ENCODE measurements at regions not wholly inside any gene's neighbourhood (a gene's known extent, or its start where the extent isn't known, plus 50 kb on each side); places are given as distances from the start of the nearest gene placed in this dataset.

DNA sequence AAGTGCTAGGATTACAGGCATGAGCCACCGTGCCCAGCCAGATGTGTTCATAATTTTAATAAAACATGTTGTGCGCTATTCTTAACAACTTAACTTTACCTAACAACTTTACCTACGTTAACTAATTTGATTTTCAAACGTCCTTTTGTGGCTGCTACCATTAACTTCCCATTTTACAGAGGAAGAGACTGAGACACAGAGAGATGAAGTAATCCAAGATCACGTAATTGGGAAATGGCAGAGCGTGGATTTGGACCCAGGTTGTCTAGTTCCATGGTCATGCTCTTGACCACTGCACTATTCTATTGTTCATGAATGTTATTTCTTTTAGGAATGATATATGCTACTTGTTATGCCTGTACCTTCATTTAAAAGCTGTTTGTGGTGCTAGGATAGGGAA is 80.3 kb upstream of the MTPN start:
- no peak for DNase-seq

DNA sequence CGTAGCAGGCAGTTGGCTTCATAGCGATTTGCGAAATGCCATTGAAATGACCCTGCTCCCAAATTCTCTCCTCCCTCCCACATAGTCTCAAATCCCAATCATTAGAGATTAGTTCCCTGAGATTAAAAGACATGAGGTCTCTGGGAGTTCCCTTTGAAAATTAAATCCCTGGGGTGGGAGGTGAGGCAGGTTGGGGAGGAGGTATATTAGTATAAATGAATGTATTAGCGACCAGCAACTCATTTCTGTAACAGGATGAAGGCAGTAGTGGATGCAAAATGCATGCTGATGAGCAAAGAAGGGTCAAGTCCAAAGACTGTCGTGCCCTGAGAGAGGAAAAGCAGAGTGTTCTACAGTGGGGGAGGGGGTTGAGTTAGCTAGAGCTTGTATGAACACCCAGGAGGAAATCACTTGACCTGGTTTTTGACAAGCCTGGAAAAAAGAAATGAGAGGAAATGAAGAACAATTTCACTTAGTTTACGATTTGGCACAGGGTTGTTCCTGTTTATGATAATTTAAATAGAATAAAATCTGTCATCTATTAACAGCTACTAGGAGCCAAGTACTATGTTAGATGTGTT is 79.6 kb upstream of the MTPN start:
- DNase-seq = no peak

DNA sequence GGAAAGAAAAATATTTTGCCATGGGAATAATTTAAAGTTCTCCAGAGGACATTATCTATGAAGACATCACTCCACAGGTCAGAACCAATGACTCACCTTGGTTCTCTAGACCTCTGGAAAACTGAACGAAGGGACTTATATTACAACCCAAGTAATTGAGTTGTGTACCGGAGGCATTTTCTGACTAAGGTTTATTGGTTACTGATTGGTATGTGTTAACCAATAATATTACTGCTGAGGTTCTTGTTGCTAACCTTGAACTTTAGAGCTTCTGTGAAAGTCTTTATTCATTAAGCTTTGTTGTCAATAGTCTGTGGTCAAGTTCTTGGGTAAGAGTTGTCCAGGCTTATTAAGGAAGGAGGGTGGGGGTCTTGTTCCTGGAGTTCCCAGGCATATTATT is 78.1 kb upstream of the MTPN start:
- DNase-seq = no peak

DNA sequence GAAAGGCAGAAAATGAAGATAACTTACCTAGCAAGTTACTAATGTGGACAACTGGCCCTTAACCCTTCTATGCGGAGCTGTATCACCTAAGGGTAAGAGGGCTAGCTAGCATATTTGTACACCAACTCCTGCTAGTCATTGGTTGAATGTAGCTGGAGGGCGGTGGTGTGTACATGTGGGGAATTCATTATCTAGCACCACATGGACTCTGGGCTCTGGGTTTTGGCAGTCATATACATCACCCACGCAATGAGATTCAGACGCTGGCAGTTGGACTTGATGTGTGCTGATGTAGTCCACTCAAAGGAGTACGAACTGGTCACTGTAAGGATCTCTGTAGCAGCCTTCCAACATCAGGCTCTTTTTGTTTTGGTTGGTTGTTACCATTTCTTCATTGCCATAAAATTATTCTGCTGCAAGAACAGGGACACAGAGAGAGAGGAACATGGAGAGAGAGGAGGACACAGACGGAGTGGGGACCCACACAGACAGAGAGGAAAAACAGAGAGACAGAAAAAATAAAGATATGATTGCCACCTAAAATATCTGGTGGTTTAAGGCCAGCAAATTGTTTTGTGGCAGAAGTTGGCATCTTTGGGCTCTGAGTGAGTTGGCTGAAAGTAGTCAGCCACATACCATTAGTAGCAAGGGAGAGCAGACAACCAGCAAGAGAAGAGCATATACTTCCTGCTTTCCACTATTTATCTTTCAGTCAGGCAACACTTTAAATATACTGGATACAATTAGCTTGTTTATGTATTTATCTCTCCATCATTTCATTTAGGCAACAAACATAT is 76.7 kb upstream of the MTPN start:
- no peak for DNase-seq

DNA sequence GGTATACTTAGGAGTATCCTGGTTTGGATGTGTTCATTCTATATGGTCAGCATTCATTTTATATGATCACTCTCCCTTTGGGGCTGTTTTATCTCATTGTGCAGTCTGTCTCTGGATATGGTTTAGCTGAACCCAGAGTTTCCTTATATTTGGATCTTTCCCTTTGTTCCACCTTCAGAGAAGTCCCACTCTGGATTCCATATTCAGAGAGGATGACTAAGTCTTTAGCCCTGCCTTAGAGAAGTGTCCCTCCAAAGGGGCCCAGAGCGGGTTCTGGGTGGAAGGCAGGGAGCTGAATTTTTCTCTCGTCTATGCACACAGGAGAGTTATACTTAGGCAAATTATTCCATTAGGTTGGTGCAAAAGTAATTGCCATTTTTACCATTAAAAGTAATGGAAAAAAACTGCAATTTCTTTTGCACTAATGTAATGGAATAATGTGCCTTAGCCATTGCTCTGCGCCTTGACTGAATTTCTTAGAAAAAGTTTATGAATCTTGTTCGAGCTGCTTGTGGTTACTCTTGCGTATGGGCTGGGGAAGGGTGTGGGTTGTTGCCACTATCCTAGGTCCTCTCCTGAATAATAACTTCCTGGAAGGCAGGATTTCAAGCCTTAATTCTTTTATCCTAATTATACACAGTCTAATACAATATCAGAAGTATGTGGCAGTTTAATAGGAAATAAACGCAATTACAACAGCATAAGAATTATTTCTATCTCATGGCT is 74.2 kb upstream of the MTPN start:
- no peak for DNase-seq

DNA sequence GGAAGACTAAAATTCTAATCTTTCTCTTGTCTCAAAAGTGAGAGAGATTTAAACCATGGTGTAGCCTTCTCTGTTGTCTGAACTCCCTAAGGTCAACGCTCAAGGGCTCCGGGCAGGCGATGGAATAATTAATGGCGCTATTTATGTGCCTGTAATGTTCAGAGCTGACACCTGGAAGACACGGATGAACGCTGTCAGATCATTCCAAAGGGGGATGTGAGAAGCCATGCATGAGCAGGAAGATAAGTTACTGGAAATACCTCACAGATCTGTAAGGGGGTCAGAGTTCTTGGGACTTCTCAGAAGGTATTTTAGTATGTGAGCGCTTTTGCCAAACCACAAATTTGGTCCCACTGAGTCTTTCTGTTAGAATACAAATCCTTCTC is 73.3 kb upstream of the MTPN start:
- no peak for DNase-seq

DNA sequence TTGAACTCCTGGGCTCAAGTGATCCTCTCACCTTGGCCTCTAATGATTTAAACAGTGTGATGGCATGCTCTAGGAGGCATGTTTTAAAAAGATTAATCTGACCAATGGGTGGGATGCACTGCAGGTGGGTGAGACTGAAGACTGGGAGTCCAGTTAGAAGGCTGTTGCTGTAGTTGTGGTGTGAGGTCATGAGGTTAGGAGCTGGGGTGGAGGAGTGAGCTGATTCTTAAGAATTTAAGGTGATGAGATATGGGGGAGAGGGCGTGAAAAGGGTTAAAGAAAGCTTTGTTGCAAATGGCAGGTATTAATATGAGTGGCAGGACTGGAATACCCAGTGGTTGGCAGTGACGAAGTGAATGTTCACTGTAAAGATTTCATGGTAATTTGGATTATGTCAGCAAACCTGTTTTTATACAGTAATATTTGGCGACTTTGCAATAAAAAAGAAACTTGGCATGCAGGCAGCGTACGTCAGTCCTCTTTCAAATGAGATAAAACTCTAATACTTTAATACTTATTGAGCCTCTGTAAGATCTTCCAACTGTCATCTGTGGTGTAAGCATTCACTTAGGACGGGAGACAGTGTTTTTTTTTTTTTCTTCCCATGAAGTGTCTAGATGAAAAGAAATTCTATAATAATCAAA is 72.8 kb upstream of the MTPN start:
- no peak for DNase-seq

DNA sequence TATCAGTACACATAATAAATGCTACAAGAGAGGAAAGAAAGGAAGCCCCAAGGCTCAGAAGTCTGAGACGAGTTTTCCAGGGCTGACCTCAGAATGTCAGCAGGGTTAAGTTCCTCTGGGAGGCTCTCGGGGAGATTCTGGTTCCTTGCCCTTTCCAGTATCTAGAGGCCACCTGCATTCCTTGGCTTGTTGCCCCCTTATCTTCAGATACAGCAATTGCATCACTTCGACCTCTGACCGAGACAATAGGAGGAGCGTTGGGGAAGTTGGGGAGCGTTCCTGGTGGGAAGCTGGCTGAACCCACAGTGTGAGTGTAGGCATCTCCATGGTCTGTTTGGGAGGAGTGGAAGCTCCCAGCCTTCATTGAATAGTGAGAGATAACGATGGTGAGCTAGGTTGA is 72.0 kb upstream of the MTPN start:
- no peak for DNase-seq

DNA sequence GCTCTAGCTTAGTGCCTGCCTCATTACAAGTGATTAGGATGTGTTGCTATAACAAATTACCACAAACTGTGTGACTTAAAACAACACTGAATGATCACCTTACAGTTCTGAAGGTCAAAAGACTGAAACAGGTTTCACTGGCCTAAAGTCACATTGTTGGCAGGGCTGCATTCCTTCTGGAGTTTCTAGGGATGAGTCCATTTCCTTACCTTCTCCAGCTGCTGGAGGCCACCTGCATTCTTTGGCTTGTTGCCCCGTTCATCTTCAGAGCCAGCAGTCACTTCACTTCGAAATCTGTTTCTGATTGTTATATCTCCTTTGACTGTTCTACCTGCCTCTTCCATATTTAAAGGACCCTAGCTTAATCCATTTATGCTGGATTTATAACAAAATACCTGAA is 69.4 kb upstream of the MTPN start:
- no peak for DNase-seq

DNA sequence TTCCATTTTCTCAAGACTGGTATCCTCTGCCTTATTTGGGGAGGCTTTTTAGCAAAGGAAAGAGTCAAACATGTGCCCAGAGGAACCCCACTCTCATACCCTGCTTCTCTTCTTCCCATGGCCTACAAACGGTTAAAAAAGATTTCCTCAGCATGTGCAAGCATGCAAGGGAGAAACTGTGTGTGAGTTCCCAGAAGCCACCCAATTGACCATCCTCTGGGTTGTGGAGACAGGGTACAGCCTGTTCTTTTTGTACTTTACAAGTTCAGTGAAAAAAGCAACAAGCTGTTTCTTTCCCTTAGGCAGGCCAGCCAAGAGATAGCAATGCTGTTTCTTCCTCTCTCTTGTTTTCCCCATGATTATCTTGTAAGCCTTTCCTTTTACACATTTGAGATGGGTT is 68.8 kb upstream of the MTPN start:
- DNase-seq = no peak

DNA sequence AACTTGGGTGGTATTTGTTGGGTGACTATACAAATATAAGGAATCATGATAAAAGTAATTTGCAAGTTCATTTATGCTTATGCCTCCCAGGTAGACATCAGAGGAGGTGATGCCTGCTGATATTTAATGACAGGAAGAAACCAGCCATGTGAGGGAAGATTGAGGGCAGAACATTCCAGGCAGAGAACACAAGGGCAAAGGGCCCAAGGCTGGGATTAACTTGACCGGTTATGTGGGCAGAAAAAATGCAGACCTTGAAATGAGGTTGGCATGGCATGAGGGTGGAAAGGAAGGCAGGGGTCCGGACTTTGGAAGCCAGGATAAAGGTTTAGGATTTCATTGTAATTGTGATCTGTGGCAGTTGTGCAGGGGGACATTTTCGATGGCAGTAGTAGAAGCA is 68.0 kb upstream of the MTPN start:
- no peak for DNase-seq

DNA sequence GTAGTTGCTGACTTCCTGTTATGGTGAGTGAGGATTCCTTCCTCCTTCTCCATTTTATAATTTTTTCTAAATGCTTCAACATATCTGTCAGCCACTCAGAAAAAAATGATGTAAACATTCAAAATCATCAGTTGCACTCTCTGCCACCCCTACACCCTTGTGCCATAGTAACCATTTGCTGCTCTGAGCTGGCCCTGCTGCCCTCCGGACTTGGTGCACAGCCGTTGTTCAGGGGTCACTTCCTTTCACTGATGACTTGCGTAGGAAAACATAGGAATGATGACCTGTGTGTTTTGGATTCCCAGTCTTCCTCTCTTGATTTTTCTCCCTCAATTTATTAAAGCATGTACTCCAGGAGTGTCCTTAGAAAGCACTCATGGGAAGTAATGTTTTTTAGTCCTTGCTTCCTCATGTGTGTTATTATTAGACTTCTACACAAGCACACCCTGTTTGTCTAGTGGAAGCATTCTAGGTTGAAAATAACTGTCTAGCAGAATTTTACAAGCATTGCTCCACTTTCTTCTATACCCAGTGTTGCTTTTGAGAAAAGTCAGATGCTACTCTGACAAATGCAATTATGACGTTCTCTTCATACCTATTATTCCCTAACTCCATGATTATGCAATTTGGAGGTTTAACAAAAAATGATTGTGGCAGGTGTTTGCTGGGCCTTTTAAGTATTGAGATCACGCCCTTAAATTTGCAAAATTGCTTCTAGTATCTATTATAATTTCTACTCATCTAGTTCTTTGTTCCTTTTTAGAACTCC is 62.6 kb upstream of the MTPN start:
- DNase-seq = no peak

DNA sequence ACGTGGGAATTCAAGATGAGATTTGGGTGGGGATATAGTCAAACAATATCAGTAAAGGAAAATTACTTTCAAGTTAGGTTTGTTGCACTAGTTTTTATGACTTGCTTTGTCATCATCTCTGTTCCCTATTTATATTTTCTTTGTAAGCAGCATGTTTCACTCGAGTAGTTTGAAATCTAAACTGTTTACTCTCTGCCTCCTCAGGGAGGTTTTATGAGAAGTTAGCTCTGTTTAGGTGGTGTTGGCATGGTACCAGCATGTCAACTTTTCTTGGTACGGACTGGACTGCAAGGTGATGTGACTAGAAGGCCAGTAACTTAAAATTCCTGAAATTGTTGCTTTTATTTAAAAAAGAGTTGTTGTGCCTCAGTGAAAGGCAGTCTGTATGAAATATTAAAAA is 59.2 kb upstream of the MTPN start:
- DNase-seq = no peak

DNA sequence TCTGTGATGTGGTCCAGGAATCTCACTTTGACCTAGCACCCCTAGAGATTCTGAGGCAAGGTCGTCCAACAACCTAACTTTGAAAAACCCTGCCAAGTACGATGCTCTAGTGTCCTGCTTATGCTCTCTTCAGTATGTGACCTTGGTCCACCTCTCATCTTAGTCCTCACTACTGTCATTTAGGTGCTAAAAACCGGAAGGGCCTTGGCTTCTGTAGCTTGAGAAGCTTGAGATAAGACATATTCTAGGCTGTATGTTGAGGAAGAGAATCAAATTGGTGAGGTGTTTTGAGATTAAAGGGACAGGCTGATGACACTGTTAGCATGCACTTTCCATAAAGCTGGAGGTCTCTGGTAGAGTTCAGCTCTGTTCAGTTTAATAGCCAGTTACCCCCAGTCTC is 57.0 kb upstream of the MTPN start:
- DNase-seq = no peak

DNA sequence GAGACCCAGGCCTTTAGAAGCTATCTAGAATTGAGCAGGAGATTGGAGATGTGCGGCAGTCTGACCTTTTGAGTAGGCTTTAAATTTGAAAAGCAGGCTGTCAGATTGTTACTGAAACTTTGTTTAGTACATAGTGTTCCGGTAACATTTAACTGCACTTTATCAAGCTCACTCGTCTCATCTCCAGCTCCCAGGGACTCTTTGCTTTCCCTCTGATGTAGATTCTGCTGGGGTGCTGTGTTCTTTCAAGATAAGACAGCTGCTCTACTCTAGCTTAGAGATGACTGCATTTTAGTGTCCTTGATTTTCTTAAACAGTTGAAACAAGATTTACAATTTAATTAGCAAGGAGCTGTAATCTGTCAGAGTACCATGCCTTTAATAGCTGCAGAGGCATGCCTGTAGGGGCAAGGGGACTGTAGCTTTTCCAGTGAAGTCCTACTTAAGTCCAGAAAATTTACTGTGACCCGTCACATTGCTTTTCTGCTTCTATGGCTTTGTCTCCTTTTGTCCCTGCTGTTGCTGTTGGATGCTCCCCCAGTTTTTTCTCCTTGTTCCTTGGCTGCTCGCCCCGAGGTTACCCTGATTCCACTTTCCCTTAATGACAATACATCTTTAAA is 56.4 kb upstream of the MTPN start:
- no peak for DNase-seq

DNA sequence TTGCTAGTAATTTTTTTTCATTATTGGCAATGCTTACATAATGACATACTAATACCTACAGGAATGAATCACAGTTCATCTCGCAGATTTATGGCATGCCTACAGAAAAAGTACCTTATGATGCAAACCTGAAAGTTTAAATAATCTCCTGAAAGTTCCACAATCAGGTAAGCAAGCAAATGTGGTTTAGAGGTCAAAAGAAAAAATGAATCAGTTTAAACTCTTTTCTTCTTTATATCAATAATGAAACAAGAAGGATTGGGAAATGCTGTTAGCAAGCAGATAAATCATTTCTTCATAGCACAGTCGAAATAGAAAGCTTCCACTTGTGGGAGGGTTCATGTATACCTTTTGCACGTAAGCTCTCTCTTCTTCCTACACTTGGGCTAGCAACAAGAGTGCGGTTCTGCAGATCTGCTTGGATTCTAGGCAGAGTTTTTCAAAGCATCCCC is 53.7 kb upstream of the MTPN start:
- no peak for DNase-seq

DNA sequence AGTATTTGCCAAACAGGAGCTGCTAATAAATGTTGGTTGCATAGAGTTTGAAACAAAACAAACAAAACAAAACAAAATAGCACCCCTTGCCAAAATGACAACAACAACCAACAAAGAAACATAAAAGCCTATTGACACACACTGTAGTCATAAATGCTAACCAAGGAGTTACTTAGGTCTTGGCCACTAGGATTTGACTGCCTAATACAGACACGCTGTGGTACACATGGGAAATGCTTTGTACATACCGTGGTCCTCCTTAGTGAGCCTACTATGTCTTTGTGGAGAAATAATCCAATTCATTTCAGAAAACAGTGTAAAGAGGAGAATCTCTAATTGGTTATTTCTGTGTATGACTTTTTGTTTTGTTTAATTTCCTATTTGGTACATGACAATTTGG is 53.2 kb upstream of the MTPN start:
- no peak for DNase-seq

DNA sequence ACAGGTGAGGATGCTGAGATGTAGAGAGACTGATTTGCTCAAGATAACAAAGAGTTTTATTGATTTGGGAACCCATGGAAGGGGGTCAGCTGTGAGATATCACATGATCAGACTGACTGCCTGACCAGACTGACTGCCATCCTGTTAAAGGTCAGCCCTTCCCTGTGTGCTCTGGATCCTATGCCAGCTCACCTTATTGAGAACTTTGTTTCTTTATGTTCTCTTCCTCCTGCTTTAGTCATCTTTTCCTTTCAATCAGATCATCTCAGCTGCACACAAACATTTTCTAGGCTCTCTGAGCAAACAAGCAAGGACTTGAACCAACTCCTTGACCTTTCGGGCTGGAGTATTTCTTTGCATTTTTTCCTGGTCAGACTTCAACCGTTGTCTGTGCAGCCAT is 50.0 kb upstream of the MTPN start:
- DNase-seq = no peak
